WERI-Rb-1 (cell line): ENCODE measurements at regions not wholly inside any gene's neighbourhood (a gene's known extent, or its start where the extent isn't known, plus 50 kb on each side); places are given as distances from the start of the nearest gene placed in this dataset.
A peak's percentile ranks its signal among the peaks of the same experiment; 100 is the strongest.
"Not testable (repeated sequence)": the region's sequence is repeated elsewhere in the genome, so short reads cannot be mapped to it uniquely, and the experiment has no call there.

Experiments
- DNase-seq: peaks from one replicate; pipeline ENCODE4 v3.0.0-alpha.2; 2020
- H3K27ac ChIP-seq: fragments of 250-450 bp; sonication (Bioruptor Pico); 2 replicates; pipeline ENCODE4 v1.5.1; 2020; ENCODE audit warnings: mild to moderate bottlenecking, moderate library complexity
- H3K27me3 ChIP-seq: fragments of 250-450 bp; sonication (Bioruptor Pico); 2 replicates; pipeline ENCODE4 v1.5.1; 2021; ENCODE audit warnings: mild to moderate bottlenecking, low read depth, moderate library complexity; ENCODE audit not compliant: insufficient read depth, severe bottlenecking
- H3K36me3 ChIP-seq: fragments of 250-450 bp; sonication (Bioruptor Pico); 2 replicates; pipeline ENCODE4 v1.5.1; 2020; ENCODE audit warnings: mild to moderate bottlenecking, moderate library complexity
- H3K4me3 ChIP-seq: 2 replicates; pipeline ENCODE4 v1.5.1; 2011; ENCODE audit warnings: low read depth, mild to moderate bottlenecking, control low read depth, low read length
- H3K9me3 ChIP-seq: fragments of 250-450 bp; sonication (Bioruptor Pico); 2 replicates; pipeline ENCODE4 v1.5.1; 2021; ENCODE audit warnings: mild to moderate bottlenecking, moderate library complexity; ENCODE audit not compliant: severe bottlenecking
- TF ChIP-seq, protein P1 (sequence below): IDR thresholded peaks from 2 replicates; pipeline ENCODE4 v1.5.1; 2011; ENCODE audit warnings: low read depth, mild to moderate bottlenecking, control low read depth, inconsistent platforms, low read length

DNA sequence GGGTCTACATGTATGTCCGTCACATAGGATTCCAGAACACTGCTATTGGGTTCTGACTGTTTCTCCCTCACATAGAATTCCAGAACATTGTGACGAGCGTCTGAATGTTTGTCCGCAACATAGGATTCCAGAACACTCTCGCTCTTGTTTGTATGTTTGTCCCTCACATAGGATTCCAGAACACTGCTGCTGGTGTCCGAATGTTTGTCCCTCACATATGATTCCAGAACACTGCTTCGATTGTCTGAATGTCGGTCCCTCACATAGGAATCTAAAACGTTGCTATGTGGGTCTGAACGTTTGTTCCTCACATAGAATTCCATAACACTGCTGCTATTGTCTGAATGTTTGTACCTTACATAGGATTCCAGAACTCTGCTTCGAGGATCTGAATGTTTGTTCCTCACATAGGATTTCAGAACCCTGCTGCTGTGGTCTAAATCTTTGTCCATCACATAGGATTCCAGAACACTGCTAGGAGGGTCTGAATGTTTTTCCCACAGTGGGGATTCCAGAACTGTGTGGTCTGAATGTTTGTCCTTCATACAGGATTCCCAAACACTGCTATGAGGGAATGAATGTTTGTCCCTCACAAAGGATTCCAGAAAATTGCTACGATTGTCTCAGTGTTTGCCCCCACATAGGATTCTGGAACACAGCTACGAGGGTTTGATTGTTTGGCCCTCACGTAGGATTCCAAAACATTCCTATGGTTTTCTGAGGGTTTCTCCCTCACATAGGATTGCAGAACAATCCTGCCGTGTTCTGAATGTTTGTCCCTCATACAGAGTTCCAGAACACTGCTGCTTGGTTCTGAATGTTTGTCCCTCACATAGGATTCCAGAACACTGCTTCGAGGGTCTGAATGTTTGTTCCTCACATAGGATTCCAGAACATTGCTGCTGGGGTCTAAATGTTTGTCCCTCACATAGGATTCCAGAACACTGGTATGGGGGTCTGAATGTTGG lies 220.5 kb downstream of the FOXD4L6 start:
- no peak overlapping the region for H3K27ac ChIP-seq
- peaks cover 16% of the 10 kb centered on the region for H3K27me3 ChIP-seq
- no peaks in the 10 kb centered on the region for H3K36me3 ChIP-seq
- no peak for DNase-seq
- TF ChIP-seq, protein P1, sequence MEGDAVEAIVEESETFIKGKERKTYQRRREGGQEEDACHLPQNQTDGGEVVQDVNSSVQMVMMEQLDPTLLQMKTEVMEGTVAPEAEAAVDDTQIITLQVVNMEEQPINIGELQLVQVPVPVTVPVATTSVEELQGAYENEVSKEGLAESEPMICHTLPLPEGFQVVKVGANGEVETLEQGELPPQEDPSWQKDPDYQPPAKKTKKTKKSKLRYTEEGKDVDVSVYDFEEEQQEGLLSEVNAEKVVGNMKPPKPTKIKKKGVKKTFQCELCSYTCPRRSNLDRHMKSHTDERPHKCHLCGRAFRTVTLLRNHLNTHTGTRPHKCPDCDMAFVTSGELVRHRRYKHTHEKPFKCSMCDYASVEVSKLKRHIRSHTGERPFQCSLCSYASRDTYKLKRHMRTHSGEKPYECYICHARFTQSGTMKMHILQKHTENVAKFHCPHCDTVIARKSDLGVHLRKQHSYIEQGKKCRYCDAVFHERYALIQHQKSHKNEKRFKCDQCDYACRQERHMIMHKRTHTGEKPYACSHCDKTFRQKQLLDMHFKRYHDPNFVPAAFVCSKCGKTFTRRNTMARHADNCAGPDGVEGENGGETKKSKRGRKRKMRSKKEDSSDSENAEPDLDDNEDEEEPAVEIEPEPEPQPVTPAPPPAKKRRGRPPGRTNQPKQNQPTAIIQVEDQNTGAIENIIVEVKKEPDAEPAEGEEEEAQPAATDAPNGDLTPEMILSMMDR = no peak
- H3K9me3 ChIP-seq = peaks cover 11% of the 10 kb centered on the region
- H3K4me3 ChIP-seq = no peak overlapping the region

DNA sequence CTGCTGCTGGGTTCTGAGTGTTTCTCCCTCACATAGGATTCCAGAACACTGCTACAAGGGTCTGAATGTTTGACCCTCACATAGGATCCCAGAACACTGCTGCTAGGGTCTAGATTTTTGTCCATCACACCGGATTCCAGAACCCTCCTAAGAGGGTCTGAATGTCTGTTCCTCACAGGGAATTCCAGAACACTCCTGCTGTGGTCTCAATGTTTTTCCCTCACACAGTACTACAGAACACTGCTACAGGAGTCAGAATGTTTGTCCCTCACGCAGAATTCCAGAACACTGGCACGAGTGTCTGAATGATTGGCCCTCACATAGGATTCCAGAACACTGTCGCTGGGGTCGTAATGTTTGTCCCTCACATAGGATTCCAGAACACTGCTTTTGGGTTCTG lies 221.6 kb downstream of the FOXD4L6 start:
- not testable (repeated sequence) for H3K36me3 ChIP-seq, DNase-seq, H3K4me3 ChIP-seq, H3K27ac ChIP-seq
- peaks cover 16% of the 10 kb centered on the region for H3K27me3 ChIP-seq
- peaks cover 11% of the 10 kb centered on the region for H3K9me3 ChIP-seq

DNA sequence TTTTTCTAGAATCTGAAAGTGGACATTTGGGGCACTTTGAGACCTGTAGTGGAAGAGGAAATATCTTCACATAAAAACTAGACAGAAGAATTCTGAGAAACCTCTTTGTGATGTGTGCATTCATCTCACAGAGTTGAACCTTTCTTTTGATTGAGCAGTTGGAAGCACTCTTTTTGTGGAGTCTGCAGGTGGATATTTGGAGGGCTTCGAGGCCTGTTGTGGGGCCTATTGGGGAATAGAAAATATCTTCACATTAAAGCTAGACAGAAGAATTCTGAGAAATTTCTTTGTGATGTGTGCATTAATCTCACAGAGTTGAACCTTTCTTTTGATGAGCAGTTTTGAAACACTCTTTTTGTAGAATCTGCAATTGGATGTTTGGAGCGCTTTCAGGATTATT lies 236.2 kb downstream of the FOXD4L6 start:
- peaks cover 21% of the 10 kb centered on the region for H3K27me3 ChIP-seq
- not testable (repeated sequence) for H3K27ac ChIP-seq, H3K4me3 ChIP-seq, DNase-seq, H3K9me3 ChIP-seq, H3K36me3 ChIP-seq

DNA sequence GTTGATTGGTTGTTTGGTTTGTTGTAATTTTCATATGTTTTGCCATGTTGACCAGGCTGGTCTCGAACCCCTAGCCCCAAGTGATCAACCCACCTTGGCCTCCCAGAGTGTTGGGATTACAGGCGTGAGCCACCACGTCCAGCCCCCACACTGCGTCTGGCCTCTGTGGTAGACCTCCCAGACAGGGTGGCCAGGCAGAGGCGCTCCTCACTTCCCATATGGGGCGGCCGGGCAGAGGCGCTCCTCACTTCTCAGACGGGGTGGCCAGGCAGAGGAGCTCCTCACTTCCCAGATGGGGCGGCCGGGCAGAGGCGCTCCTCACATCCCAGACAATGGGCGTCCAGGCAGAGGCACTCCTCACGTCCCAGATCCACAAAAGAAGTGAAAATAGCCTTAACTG lies 242.6 kb downstream of the FOXD4L6 start:
- H3K27ac ChIP-seq, H3K36me3 ChIP-seq, H3K4me3 ChIP-seq: not testable (repeated sequence)
- Histone ChIP-seq H3K9me3 (peaks cover 26% of the 10 kb centered on the region), H3K27me3 (peaks cover 36% of the 10 kb centered on the region)
- peak; percentile 6 for DNase-seq

DNA sequence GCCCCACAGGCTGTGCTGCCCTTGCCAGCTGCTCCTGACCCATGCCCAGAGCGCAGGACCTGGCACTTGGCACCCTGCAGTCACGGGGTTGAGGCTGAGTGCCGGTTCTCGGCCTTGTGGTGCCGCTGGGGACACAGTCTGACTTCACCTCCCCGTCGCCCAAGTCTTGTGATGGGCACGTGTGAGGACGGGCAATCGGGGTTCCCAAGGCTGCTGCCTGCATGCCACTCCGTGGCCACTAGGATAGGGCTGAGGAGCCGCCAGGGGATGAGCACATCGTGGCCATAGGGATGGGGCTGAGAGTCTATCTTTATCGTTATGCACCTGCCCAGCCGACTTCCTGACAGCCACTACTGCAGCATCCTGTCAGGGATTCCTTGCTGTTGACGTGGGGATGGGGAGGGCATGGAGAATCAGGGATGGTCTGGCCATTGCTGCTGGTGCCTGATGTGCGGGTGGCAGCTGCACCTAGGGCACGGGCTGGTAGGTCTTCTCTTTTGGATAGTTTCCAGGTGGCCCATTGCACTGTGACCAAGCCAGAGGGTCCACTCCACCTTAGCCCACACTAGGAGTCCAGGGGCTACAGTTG lies 243.5 kb downstream of the FOXD4L6 start:
- Histone ChIP-seq H3K9me3 (peaks cover 26% of the 10 kb centered on the region), H3K27me3 (peaks cover 35% of the 10 kb centered on the region)
- H3K4me3 ChIP-seq, H3K27ac ChIP-seq, H3K36me3 ChIP-seq: not testable (repeated sequence)
- peak; percentile 5 for DNase-seq

DNA sequence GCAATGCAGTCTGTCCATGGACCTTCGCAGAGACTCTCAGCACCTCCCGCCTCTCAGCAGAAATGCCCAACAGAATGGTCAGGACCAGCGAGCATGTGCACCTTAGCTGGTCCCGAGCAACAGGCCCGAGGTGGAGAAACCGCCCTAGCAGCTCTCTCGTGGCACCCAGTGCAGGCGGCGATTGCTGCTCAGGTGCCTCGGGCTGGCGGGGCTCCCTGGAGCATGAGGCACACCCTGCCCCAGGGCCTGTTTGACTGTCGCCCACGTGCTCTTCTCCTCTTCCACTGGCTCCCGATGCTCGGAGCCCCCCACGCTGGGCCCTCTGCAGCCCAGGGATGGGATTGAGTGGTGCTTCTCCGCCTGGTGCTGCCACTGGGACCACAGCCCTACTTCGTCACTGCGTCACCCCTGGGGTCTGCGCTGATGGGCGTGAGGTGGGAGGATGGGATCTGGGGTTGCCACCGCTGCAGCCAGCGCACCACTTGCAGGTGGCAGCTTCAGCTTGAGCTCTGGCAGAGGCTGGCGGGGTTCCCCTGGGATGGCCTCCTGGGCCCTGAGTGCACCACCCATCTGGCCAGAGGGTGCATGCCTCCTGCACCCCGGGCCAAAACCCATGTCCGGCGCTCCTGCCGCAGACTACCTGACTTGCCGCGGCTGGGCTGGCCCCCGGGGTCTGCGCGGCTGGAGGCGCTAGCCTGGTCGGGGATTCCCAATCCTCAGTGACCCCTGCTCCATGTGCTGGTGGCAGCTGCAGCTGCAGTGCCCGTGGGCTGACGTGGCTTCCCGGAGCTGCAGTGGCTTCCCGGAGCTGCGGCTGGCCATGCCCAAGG lies 244.2 kb downstream of the FOXD4L6 start:
- H3K4me3 ChIP-seq = no peak overlapping the region

DNA sequence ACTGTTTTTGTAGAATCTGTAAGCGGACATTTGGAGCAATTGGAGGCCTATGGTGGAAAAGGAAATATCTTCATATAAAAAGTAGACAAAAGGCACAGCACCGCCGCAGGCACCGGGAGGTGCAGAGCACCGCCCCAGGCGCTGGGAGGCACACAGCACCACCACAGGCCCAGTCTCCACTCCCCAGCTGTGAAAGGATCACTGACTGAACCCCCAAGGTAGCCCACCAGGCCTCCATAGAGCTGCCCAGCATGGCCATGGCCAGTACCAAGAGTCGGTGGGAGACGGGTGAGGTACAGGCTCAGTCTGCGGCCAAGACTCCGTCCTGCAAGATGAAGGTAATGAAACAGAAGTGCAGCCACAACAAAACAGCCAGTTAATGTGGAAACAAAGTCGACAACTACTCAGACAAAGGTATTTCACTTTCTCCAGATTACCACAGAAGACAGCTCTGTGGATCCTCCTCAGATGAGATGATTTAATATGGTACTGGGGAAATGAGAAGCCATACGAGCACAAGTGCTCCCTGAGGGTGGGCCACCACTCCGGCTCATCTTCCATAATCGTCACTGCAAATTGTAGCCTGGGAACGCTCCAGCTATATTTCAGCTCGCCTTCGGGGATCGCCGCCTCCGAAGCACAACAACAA lies 244.9 kb downstream of the FOXD4L6 start:
- peaks cover 34% of the 10 kb centered on the region for H3K27me3 ChIP-seq
- H3K27ac ChIP-seq, H3K36me3 ChIP-seq, DNase-seq, H3K4me3 ChIP-seq: not testable (repeated sequence)
- H3K9me3 ChIP-seq = peaks cover 28% of the 10 kb centered on the region

More for the DNA sequence above, 244.2 kb downstream of the FOXD4L6 start:
- no peaks in the 10 kb centered on the region for H3K36me3 ChIP-seq
- TF ChIP-seq, protein P1 = no peak
- no peak overlapping the region for H3K27ac ChIP-seq
- DNase-seq = peak; percentile 6
- H3K9me3 ChIP-seq = peaks cover 27% of the 10 kb centered on the region
- H3K27me3 ChIP-seq = peaks cover 32% of the 10 kb centered on the region

DNA sequence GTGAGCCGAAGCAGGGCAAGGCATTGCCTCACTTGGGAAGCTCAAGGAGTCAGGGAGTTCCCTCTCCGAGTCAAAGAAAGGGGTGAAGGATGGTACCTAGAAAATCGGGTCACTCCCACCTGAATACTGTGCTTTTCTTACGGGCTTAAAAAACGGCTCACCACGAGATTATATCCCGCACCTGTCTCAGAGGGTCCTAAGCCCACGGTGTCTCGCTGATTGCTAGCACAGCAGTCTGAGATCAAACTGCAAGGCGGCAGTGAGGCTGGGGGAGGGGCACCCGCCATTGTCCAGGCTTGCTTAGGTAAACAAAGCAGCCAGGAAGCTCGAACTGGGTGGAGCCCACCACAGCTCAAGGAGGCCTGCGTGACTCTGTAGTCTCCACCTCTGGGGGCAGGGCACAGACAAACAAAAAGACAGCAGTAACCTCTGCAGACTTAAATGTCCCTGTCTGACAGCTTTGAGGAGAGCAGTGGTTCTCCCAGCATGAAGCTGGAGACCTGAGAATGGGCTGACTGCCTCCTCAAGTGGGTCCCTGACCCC lies 254.7 kb downstream of the FOXD4L6 start:
- Histone ChIP-seq H3K27me3 (peaks cover 50% of the 10 kb centered on the region), H3K9me3 (peaks cover 19% of the 10 kb centered on the region)
- not testable (repeated sequence) for H3K27ac ChIP-seq, DNase-seq, H3K4me3 ChIP-seq, H3K36me3 ChIP-seq

DNA sequence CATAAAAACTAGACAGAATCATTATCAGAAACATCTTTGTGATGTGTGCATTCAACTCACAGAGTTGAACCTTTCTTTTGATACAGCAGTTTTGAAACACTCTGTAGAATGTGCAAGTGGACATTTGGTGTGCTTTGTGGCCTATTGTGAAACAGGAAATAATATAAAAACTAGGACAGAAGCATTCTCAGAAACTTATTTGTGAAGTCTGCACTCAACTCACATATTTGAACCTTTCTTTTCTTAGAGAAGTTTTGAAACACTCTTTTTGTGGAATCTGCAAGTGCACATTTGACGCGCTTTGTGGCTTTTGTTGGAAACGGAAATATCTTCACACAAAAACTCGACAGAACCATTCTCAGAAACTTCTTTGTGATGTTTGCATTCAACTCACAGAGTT lies 260.0 kb downstream of the FOXD4L6 start:
- H3K4me3 ChIP-seq, H3K27ac ChIP-seq, DNase-seq, H3K36me3 ChIP-seq: not testable (repeated sequence)
- peaks cover 18% of the 10 kb centered on the region for H3K9me3 ChIP-seq
- peaks cover 53% of the 10 kb centered on the region for H3K27me3 ChIP-seq
